Parathyroid adenoma (tissue), 2 donors: ENCODE measurements at regions not wholly inside any gene's neighbourhood (a gene's known extent, or its start where the extent isn't known, plus 50 kb on each side); places are given as distances from the start of the nearest gene placed in this dataset.

Source experiments
- H2AFZ ChIP-seq: fragments of 300-600 bp; sonication (generic); one replicate; pipeline ENCODE4 v1.7.0; 2017; ENCODE audit warnings: antibody characterized with exemption, mild to moderate bottlenecking
- H3K27ac ChIP-seq: fragments of 300-600 bp; sonication (generic); one replicate; pipeline ENCODE4 v1.7.0; 2017
- H3K27me3 ChIP-seq: fragments of 300-600 bp; sonication (generic); one replicate; pipeline ENCODE4 v1.7.0; 2017; ENCODE audit warnings: low read length; ENCODE audit not compliant: control insufficient read depth, insufficient read depth
- H3K36me3 ChIP-seq: fragments of 300-600 bp; sonication (generic); one replicate; pipeline ENCODE4 v1.7.0; 2017; ENCODE audit warnings: low read length; ENCODE audit not compliant: control insufficient read depth, insufficient read depth
- H3K4me1 ChIP-seq: fragments of 300-600 bp; sonication (generic); one replicate; pipeline ENCODE4 v1.7.0; 2017; ENCODE audit warnings: control low read depth
- H3K4me2 ChIP-seq: fragments of 300-600 bp; sonication (generic); one replicate; pipeline ENCODE4 v1.7.0; 2017; ENCODE audit warnings: low read length
- H3K4me3 ChIP-seq: fragments of 300-600 bp; sonication (generic); one replicate; pipeline ENCODE4 v1.7.0; 2017; ENCODE audit warnings: low read depth, low read length
- H3K79me2 ChIP-seq: fragments of 300-600 bp; sonication (generic); one replicate; pipeline ENCODE4 v1.7.0; 2017; ENCODE audit warnings: control low read depth
- H3K9ac ChIP-seq: fragments of 300-600 bp; sonication (generic); one replicate; pipeline ENCODE4 v1.7.0; 2017; ENCODE audit warnings: mild to moderate bottlenecking
- H3K9me3 ChIP-seq: fragments of 300-600 bp; sonication (generic); one replicate; pipeline ENCODE4 v1.7.0; 2017; ENCODE audit warnings: low read length; ENCODE audit not compliant: control insufficient read depth
- CTCF ChIP-seq: fragments of 300-600 bp; sonication (generic); IDR thresholded peaks from one replicate; pipeline ENCODE4 v1.7.0; 2017; ENCODE audit warnings: antibody characterized with exemption, mild to moderate bottlenecking
- donor health status: primary hyperparathyroidism.

- H3K79me2 ChIP-seq = no peaks in the 10 kb centered on the region
- H3K27me3 ChIP-seq = no peaks in the 10 kb centered on the region
- H3K9ac ChIP-seq = no peak overlapping the region
- TF ChIP-seq CTCF = no peak
- H3K9me3 ChIP-seq = no peaks in the 10 kb centered on the region
- H3K4me3 ChIP-seq = no peak overlapping the region
- H3K27ac ChIP-seq = no peak overlapping the region
- H3K4me2 ChIP-seq = no peak overlapping the region
- no peaks in the 10 kb centered on the region for H3K36me3 ChIP-seq
- no peaks in the 10 kb centered on the region for H3K4me1 ChIP-seq
- H2AFZ ChIP-seq = no peak overlapping the region
These were observed 823.8 kb upstream of the ATXN8OS start for GRCh38 chr13:69283837-69284236.

- Histone ChIP-seq H3K36me3 (no peaks in the 10 kb centered on the region), H3K4me1 (no peaks in the 10 kb centered on the region), H3K9me3 (no peaks in the 10 kb centered on the region), H3K4me2 (no peak overlapping the region), H3K4me3 (no peak overlapping the region), H3K27me3 (no peaks in the 10 kb centered on the region), H3K27ac (no peak overlapping the region), H3K9ac (no peak overlapping the region), H3K79me2 (no peaks in the 10 kb centered on the region), H2AFZ (no peak overlapping the region)
- no peak for TF ChIP-seq CTCF
These were observed 824.3 kb upstream of the ATXN8OS start for GRCh38 chr13:69283301-69283700.

- Histone ChIP-seq H2AFZ (no peak overlapping the region), H3K4me2 (no peak overlapping the region), H3K27me3 (no peaks in the 10 kb centered on the region), H3K9ac (no peak overlapping the region), H3K4me3 (no peak overlapping the region), H3K79me2 (no peaks in the 10 kb centered on the region), H3K36me3 (no peaks in the 10 kb centered on the region), H3K27ac (no peak overlapping the region), H3K4me1 (no peaks in the 10 kb centered on the region), H3K9me3 (no peaks in the 10 kb centered on the region)
- no peak for TF ChIP-seq CTCF
These were observed 827.2 kb upstream of the ATXN8OS start for GRCh38 chr13:69280399-69280798.

GRCh38 chr13:69279213-69279612 is 828.4 kb upstream of the ATXN8OS start:
- no peak overlapping the region for H3K9ac ChIP-seq
- no peak for TF ChIP-seq CTCF
- H3K9me3 ChIP-seq = no peaks in the 10 kb centered on the region
- no peaks in the 10 kb centered on the region for H3K36me3 ChIP-seq
- no peak overlapping the region for H3K27ac ChIP-seq
- H3K27me3 ChIP-seq = no peaks in the 10 kb centered on the region
- H3K4me3 ChIP-seq = no peak overlapping the region
- H3K79me2 ChIP-seq = no peaks in the 10 kb centered on the region
- H2AFZ ChIP-seq = no peak overlapping the region
- H3K4me2 ChIP-seq = no peak overlapping the region
- no peaks in the 10 kb centered on the region for H3K4me1 ChIP-seq

GRCh38 chr13:69274231-69274630 is 833.4 kb upstream of the ATXN8OS start:
- no peak overlapping the region for H3K4me2 ChIP-seq
- TF ChIP-seq CTCF = no peak
- no peaks in the 10 kb centered on the region for H3K9me3 ChIP-seq
- no peaks in the 10 kb centered on the region for H3K79me2 ChIP-seq
- H3K4me3 ChIP-seq = no peak overlapping the region
- no peak overlapping the region for H3K9ac ChIP-seq
- H3K4me1 ChIP-seq = no peaks in the 10 kb centered on the region
- H2AFZ ChIP-seq = no peak overlapping the region
- no peaks in the 10 kb centered on the region for H3K36me3 ChIP-seq
- H3K27ac ChIP-seq = no peak overlapping the region
- no peaks in the 10 kb centered on the region for H3K27me3 ChIP-seq
